ENCODE measurements at regions not wholly inside any gene's neighbourhood (a gene's known extent, or its start where the extent isn't known, plus 50 kb on each side); places are given as distances from the start of the nearest gene placed in this dataset.

- peak in 1 of 58 donors; percentile 8 for DNase-seq
These were observed 54.2 kb downstream of the TMEM100 start for GRCh38 chr17:55668312-55668920.

- DNase-seq, result no peak
These were observed 55.9 kb downstream of the TMEM100 start for GRCh38 chr17:55666806-55667205.

GRCh38 chr17:55664287-55664686 lies 58.4 kb downstream of the TMEM100 start:
- DNase-seq, result peak in 4 of 58 donors; percentile 1 to 7 (median 2)

GRCh38 chr17:55663400-55663799 lies 59.3 kb downstream of the TMEM100 start:
- DNase-seq, result no peak

GRCh38 chr17:55661963-55662834 lies 60.5 kb downstream of the TMEM100 start:
- no peak for DNase-seq

- DNase-seq, result no peak
These were observed 61.4 kb downstream of the TMEM100 start for GRCh38 chr17:55661256-55661758.

GRCh38 chr17:55660178-55660886 lies 62.3 kb downstream of the TMEM100 start:
- no peak for DNase-seq

- DNase-seq, result no peak
These were observed 63.0 kb downstream of the TMEM100 start for GRCh38 chr17:55659661-55660060.

GRCh38 chr17:55655777-55656176 lies 66.9 kb downstream of the TMEM100 start:
- DNase-seq, result no peak

GRCh38 chr17:55654821-55655220 lies 67.8 kb downstream of the TMEM100 start:
- no peak for DNase-seq

GRCh38 chr17:55654022-55654421 lies 68.6 kb downstream of the TMEM100 start:
- DNase-seq, result no peak

- no peak for DNase-seq
These were observed 69.8 kb downstream of the TMEM100 start for GRCh38 chr17:55652825-55653224.

- no peak for DNase-seq
These were observed 70.4 kb downstream of the TMEM100 start for GRCh38 chr17:55652114-55652823.

GRCh38 chr17:55649957-55650597 lies 72.6 kb downstream of the TMEM100 start:
- no peak for DNase-seq

GRCh38 chr17:55648086-55648485 lies 74.6 kb downstream of the TMEM100 start:
- DNase-seq, result no peak

- DNase-seq, result no peak
These were observed 77.3 kb downstream of the TMEM100 start for GRCh38 chr17:55645361-55645760.

- no peak for DNase-seq
These were observed 78.3 kb downstream of the TMEM100 start for GRCh38 chr17:55644346-55644745.

- DNase-seq, result no peak
These were observed 79.9 kb downstream of the TMEM100 start for GRCh38 chr17:55642741-55643140.

- DNase-seq, result peak in 26 of 58 donors; percentile 1 to 52 (median 8)
These were observed 81.0 kb downstream of the TMEM100 start for GRCh38 chr17:55641676-55642081.

GRCh38 chr17:55639096-55639495 lies 83.6 kb downstream of the TMEM100 start:
- no peak for DNase-seq

All from anterior cingulate cortex (tissue), 58 donors.